ENCODE measurements at regions not wholly inside any gene's neighbourhood (a gene's known extent, or its start where the extent isn't known, plus 50 kb on each side); places are given as distances from the start of the nearest gene placed in this dataset.

DNA sequence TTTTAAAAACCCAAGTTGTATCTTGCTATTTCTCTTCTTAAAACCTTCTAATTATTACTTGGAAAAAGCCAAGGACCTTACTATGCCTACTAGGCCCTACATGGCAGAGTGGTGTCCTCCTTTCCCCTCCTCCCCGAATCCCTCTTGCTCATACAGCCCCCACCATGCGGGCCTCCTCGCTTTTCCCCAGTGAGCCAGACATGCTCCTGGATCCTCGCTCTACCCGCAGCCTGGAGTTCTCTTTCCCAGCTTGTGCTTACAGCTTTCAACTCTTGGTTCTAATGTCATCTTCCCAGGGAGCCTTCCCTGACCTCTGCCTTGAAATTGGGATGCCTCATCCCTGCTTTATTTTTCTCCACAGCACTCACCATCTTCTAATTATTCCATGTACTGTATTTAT lies 111.8 kb upstream of the TLE3 start:
- H3K4me3 ChIP-seq: no peak overlapping the region
- intact Hi-C loops (cut with DNase I): loop anchor here (10.0 kb wide), 1 partner anchor 505 kb away; no protein-coding TSS in a partner anchor
- H3K27ac ChIP-seq: no peak overlapping the region
- no peaks in the 10 kb centered on the region for H3K36me3 ChIP-seq
- no peak for DNase-seq (ENCODE audit: low spot score)
- no peaks in the 10 kb centered on the region for H3K27me3 ChIP-seq (replicated peaks; ENCODE audit: insufficient read depth)
- H3K9me3 ChIP-seq: no peaks in the 10 kb centered on the region
- 98% methylated on average over 5 of the region's 5 CpGs for WGBS
- no peak for TF ChIP-seq POLR2A (IDR thresholded peaks at IDR 0.05)
- TF ChIP-seq POLR2AphosphoS5 (IDR thresholded peaks at IDR 0.05): no peak
- TF ChIP-seq, protein P1, sequence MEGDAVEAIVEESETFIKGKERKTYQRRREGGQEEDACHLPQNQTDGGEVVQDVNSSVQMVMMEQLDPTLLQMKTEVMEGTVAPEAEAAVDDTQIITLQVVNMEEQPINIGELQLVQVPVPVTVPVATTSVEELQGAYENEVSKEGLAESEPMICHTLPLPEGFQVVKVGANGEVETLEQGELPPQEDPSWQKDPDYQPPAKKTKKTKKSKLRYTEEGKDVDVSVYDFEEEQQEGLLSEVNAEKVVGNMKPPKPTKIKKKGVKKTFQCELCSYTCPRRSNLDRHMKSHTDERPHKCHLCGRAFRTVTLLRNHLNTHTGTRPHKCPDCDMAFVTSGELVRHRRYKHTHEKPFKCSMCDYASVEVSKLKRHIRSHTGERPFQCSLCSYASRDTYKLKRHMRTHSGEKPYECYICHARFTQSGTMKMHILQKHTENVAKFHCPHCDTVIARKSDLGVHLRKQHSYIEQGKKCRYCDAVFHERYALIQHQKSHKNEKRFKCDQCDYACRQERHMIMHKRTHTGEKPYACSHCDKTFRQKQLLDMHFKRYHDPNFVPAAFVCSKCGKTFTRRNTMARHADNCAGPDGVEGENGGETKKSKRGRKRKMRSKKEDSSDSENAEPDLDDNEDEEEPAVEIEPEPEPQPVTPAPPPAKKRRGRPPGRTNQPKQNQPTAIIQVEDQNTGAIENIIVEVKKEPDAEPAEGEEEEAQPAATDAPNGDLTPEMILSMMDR (IDR thresholded peaks at IDR 0.05): no peak
- no peaks in the 10 kb centered on the region for H3K4me1 ChIP-seq (replicated peaks)

DNA sequence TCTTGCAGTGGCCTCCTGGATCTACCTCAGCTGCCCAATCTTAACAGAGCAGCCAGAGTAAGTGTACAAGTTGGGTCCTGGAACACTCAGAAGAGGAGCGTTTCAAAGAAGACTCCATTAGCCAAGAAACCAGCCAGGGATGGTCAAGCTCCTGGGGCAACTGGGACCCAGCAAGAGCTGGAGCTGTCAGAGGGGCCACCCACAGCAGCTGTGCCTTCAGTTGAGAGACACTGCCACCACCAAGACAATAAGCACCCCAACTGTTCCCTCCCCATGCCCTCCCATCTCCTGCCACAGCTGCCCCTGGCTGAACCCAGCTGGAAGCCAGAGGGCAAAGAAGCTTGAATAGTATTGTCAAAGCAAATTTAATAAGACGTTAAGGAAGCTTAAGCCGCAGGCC lies 110.6 kb upstream of the TLE3 start:
- WGBS: 93% methylated on average over 3 of the region's 3 CpGs
- Histone ChIP-seq H3K36me3 (no peaks in the 10 kb centered on the region), H3K4me3 (no peak overlapping the region), H3K27ac (no peak overlapping the region), H3K9me3 (no peaks in the 10 kb centered on the region), H3K27me3 (replicated peaks; ENCODE audit: insufficient read depth) (no peaks in the 10 kb centered on the region), H3K4me1 (replicated peaks) (no peaks in the 10 kb centered on the region)
- intact Hi-C loops (cut with DNase I): loop anchor here (10.0 kb wide), 1 partner anchor 504 kb away; no protein-coding TSS in a partner anchor
- no peak for DNase-seq (ENCODE audit: low spot score)
- TF ChIP-seq, protein P1 (IDR thresholded peaks at IDR 0.05): no peak
- TF ChIP-seq POLR2AphosphoS5 (IDR thresholded peaks at IDR 0.05) (no peak), POLR2A (IDR thresholded peaks at IDR 0.05) (no peak)

DNA sequence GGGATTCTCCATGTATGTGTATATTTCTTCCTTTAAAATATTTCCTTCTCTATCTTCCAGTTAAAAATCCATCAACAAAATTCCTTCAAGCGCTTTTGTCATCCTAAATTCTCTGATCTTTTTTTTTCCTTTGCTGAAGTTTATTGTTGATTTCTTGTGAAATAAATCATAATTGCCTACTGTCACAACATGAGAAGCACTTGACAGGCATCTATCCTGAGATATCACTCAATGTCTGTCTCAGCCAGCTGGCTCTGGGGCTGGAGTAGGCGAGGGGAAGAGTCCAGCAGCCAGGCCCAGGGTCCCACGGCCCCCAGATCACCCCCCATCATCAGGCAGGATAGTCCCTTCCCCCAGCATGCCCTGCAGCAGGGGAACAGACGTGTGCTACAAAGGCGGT lies 109.0 kb upstream of the TLE3 start:
- Histone ChIP-seq H3K27me3 (replicated peaks; ENCODE audit: insufficient read depth) (no peaks in the 10 kb centered on the region), H3K9me3 (no peaks in the 10 kb centered on the region), H3K4me1 (replicated peaks) (no peaks in the 10 kb centered on the region), H3K36me3 (no peaks in the 10 kb centered on the region), H3K27ac (no peak overlapping the region), H3K4me3 (no peak overlapping the region)
- DNase-seq (ENCODE audit: low spot score): no peak
- intact Hi-C loops (cut with DNase I): loop anchor here (10.0 kb wide), 1 partner anchor 502 kb away; no protein-coding TSS in a partner anchor
- WGBS: 84% methylated on average over 5 of the region's 5 CpGs
- no peak for TF ChIP-seq POLR2AphosphoS5 (IDR thresholded peaks at IDR 0.05)
- TF ChIP-seq POLR2A (IDR thresholded peaks at IDR 0.05): no peak
- TF ChIP-seq, protein P1 (IDR thresholded peaks at IDR 0.05): no peak

DNA sequence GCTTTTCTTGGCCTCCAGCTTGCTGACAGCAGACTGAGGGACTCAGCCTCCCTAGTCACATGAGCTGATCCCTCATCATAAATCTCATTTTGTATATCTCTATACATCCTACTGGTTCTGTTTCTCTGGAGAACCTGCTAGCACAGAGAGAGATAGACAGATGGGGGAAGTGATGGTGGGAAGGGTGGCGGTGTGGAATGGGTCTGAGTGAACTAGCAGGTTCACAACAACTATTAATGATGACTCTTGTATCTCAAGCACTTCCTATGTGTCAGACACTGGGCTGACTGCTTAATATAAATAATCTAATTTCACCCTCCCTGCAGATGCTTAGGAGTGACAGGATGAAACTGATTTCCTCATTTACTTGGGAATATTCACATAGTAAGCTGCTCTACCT lies 106.9 kb upstream of the TLE3 start:
- H3K4me3 ChIP-seq: no peak overlapping the region
- no peak overlapping the region for H3K27ac ChIP-seq
- no peak for DNase-seq (ENCODE audit: low spot score)
- no peaks in the 10 kb centered on the region for H3K4me1 ChIP-seq (replicated peaks)
- WGBS: 89% methylated on average over 1 of the region's 1 CpG
- intact Hi-C loops (cut with DNase I): loop anchor here (10.0 kb wide), 1 partner anchor 500 kb away; no protein-coding TSS in a partner anchor
- no peaks in the 10 kb centered on the region for H3K9me3 ChIP-seq
- H3K27me3 ChIP-seq (replicated peaks; ENCODE audit: insufficient read depth): no peaks in the 10 kb centered on the region
- TF ChIP-seq, protein P1 (IDR thresholded peaks at IDR 0.05): no peak
- TF ChIP-seq POLR2AphosphoS5 (IDR thresholded peaks at IDR 0.05) (no peak), POLR2A (IDR thresholded peaks at IDR 0.05) (no peak)
- H3K36me3 ChIP-seq: no peaks in the 10 kb centered on the region

DNA sequence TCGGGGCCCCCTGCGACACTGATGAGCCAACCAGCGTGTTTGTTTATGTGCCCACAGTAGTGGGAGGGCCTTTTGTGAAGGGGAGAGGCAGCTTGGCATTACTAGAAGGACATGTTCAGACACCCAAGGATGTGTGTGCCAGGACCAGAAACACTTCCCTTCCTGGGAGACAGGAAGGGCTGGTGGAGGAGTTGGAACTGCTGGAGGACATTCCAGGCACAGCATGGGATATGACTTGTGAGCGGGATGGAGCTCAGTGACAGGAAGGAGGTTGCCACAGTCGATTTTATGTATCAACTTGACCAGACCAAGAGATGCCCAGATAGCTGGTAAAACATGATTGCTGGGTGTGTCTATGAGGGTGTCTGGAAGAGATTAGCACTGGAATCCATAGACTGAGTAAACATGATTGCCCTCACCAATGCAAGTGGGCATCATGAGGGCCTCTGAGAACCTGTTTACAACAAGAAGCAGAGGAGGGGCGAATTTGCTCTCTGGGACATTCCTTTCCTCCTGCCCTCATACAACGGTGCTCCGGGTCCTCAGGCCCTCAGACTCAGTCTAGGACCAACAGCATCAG lies 106.4 kb upstream of the TLE3 start:
- H3K27ac ChIP-seq: no peak overlapping the region
- H3K36me3 ChIP-seq: no peaks in the 10 kb centered on the region
- no peak overlapping the region for H3K4me3 ChIP-seq
- no peaks in the 10 kb centered on the region for H3K9me3 ChIP-seq
- TF ChIP-seq POLR2AphosphoS5 (IDR thresholded peaks at IDR 0.05): peak; percentile 48
- TF ChIP-seq, protein P1 (IDR thresholded peaks at IDR 0.05): no peak
- intact Hi-C loops (cut with DNase I): loop anchor here (10.0 kb wide), 1 partner anchor 499 kb away; no protein-coding TSS in a partner anchor
- H3K27me3 ChIP-seq (replicated peaks; ENCODE audit: insufficient read depth): no peaks in the 10 kb centered on the region
- peak; percentile 28 for DNase-seq (ENCODE audit: low spot score)
- 68% methylated on average over 8 of the region's 8 CpGs for WGBS
- no peaks in the 10 kb centered on the region for H3K4me1 ChIP-seq (replicated peaks)

All from prostate gland (tissue), 2 donors.